ENCODE measurements at regions not wholly inside any gene's neighbourhood (a gene's known extent, or its start where the extent isn't known, plus 50 kb on each side); places are given as distances from the start of the nearest gene placed in this dataset.

DNA sequence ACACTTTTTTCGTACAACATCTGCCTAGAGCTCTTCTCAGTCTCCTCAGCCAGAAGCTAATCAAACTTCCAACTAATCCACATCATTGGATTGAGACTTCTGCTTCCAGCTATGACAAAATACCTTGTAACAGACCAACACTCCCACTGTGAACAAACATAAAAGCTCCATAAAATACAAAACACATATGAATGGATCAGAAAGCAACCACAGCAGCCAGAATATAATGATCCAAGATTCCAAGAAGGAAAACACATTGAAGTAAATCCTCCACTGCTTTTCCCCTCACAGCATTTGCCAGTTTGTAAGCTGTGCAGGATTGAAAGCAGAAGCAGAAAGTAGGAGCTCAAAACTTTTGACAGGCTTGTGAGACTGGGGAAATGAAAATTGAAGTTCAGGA, 863.2 kb downstream of the TUSC7 start:
- TF ChIP-seq, protein P1, sequence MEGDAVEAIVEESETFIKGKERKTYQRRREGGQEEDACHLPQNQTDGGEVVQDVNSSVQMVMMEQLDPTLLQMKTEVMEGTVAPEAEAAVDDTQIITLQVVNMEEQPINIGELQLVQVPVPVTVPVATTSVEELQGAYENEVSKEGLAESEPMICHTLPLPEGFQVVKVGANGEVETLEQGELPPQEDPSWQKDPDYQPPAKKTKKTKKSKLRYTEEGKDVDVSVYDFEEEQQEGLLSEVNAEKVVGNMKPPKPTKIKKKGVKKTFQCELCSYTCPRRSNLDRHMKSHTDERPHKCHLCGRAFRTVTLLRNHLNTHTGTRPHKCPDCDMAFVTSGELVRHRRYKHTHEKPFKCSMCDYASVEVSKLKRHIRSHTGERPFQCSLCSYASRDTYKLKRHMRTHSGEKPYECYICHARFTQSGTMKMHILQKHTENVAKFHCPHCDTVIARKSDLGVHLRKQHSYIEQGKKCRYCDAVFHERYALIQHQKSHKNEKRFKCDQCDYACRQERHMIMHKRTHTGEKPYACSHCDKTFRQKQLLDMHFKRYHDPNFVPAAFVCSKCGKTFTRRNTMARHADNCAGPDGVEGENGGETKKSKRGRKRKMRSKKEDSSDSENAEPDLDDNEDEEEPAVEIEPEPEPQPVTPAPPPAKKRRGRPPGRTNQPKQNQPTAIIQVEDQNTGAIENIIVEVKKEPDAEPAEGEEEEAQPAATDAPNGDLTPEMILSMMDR (IDR thresholded peaks at IDR 0.05) = no peak
- TF ChIP-seq POLR2A (IDR thresholded peaks at IDR 0.05) = no peak

Measured in thyroid gland (tissue), 4 donors.